GM19467 (cell line): ENCODE measurements at regions not wholly inside any gene's neighbourhood (a gene's known extent, or its start where the extent isn't known, plus 50 kb on each side); places are given as distances from the start of the nearest gene placed in this dataset.
"Not testable (repeated sequence)": the region's sequence is repeated elsewhere in the genome, so short reads cannot be mapped to it uniquely, and the experiment has no call there.

Experiments
- ATAC-seq: cut with Tn5 transposase; IDR thresholded peaks from one replicate; pipeline ENCODE4 v1.9.1; 2021; ENCODE audit warnings: mild to moderate bottlenecking, moderate library complexity; ENCODE audit not compliant: unreplicated experiment

- no peak for ATAC-seq
Observed at GRCh38 chr2:53381271-53381670, 386.3 kb upstream of the CHAC2 start.

GRCh38 chr2:53379547-53379946, 388.1 kb upstream of the CHAC2 start:
- ATAC-seq, result no peak

- no peak for ATAC-seq
Observed at GRCh38 chr2:53378791-53379190, 388.8 kb upstream of the CHAC2 start.

- ATAC-seq, result no peak
Observed at GRCh38 chr2:53373126-53373525, 394.5 kb upstream of the CHAC2 start.

GRCh38 chr2:53366543-53366942, 401.1 kb upstream of the CHAC2 start:
- no peak for ATAC-seq

GRCh38 chr2:53362934-53363333, 404.7 kb upstream of the CHAC2 start:
- no peak for ATAC-seq

- ATAC-seq, result no peak
Observed at GRCh38 chr2:53356291-53356905, 411.2 kb upstream of the CHAC2 start.

- ATAC-seq, result no peak
Observed at GRCh38 chr2:53353135-53354114, 414.2 kb upstream of the CHAC2 start.

GRCh38 chr2:53347269-53347668, 420.3 kb upstream of the CHAC2 start:
- ATAC-seq, result no peak

- ATAC-seq, result no peak
Observed at GRCh38 chr2:53342248-53342647, 425.4 kb upstream of the CHAC2 start.

- ATAC-seq, result no peak
Observed at GRCh38 chr2:53334610-53335009, 433.0 kb upstream of the CHAC2 start.

- ATAC-seq, result no peak
Observed at GRCh38 chr2:53331667-53332066, 435.9 kb upstream of the CHAC2 start.

- no peak for ATAC-seq
Observed at GRCh38 chr2:53317861-53318260, 449.7 kb upstream of the CHAC2 start.

- ATAC-seq, result no peak
Observed at GRCh38 chr2:53315149-53315548, 452.5 kb upstream of the CHAC2 start.

- no peak for ATAC-seq
Observed at GRCh38 chr2:53314718-53315117, 452.9 kb upstream of the CHAC2 start.

GRCh38 chr2:53313644-53314043, 454.0 kb upstream of the CHAC2 start:
- not testable (repeated sequence) for ATAC-seq

GRCh38 chr2:53312721-53313120, 454.9 kb upstream of the CHAC2 start:
- no peak for ATAC-seq

GRCh38 chr2:53312181-53312580, 455.4 kb upstream of the CHAC2 start:
- ATAC-seq, result no peak

- no peak for ATAC-seq
Observed at GRCh38 chr2:53303012-53303578, 464.5 kb upstream of the CHAC2 start.

- no peak for ATAC-seq
Observed at GRCh38 chr2:53302455-53302854, 465.1 kb upstream of the CHAC2 start.

- no peak for ATAC-seq
Observed at GRCh38 chr2:53289309-53290006, 478.1 kb upstream of the CHAC2 start.
